Left renal pelvis (tissue), 4 donors: ENCODE measurements at regions not wholly inside any gene's neighbourhood (a gene's known extent, or its start where the extent isn't known, plus 50 kb on each side); places are given as distances from the start of the nearest gene placed in this dataset.
"Not testable (repeated sequence)": the region's sequence is repeated elsewhere in the genome, so short reads cannot be mapped to it uniquely, and the experiment has no call there.

Source experiments
- DNase-seq, 4 donors: peaks; one replicate each; pipeline ENCODE4 v3.0.0-alpha.2; 2013; ENCODE audit warnings: low read depth in 4 of 4, low spot score in 3 of 4

- DNase-seq = no peak
Measured at GRCh38 chr11:29263971-29264682, 752.7 kb downstream of the KCNA4 start.

GRCh38 chr11:29261831-29262230, 755.0 kb downstream of the KCNA4 start:
- no peak for DNase-seq

- no peak for DNase-seq
Measured at GRCh38 chr11:29260939-29261705, 755.7 kb downstream of the KCNA4 start.

GRCh38 chr11:29258411-29258810, 758.4 kb downstream of the KCNA4 start:
- DNase-seq = no peak

- DNase-seq = no peak
Measured at GRCh38 chr11:29256580-29256979, 760.2 kb downstream of the KCNA4 start.

- no peak for DNase-seq
Measured at GRCh38 chr11:29255401-29255800, 761.4 kb downstream of the KCNA4 start.

GRCh38 chr11:29251738-29252137, 765.1 kb downstream of the KCNA4 start:
- no peak for DNase-seq

GRCh38 chr11:29249713-29250112, 767.1 kb downstream of the KCNA4 start:
- no peak for DNase-seq

- DNase-seq = no peak
Measured at GRCh38 chr11:29244355-29244754, 772.5 kb downstream of the KCNA4 start.

GRCh38 chr11:29243616-29244015, 773.2 kb downstream of the KCNA4 start:
- no peak for DNase-seq

GRCh38 chr11:29231991-29232390, 784.8 kb downstream of the KCNA4 start:
- DNase-seq = no peak

- DNase-seq = no peak
Measured at GRCh38 chr11:29231586-29231985, 785.2 kb downstream of the KCNA4 start.

GRCh38 chr11:29227811-29228210, 789.0 kb downstream of the KCNA4 start:
- DNase-seq = no peak

GRCh38 chr11:29224739-29225384, 792.0 kb downstream of the KCNA4 start:
- DNase-seq = no peak

- not testable (repeated sequence) for DNase-seq
Measured at GRCh38 chr11:29219531-29219930, 797.3 kb downstream of the KCNA4 start.

GRCh38 chr11:29217901-29218300, 798.9 kb downstream of the KCNA4 start:
- no peak for DNase-seq

GRCh38 chr11:29214833-29215232, 802.0 kb downstream of the KCNA4 start:
- no peak for DNase-seq

GRCh38 chr11:29211202-29211601, 805.6 kb downstream of the KCNA4 start:
- no peak for DNase-seq

- DNase-seq = no peak
Measured at GRCh38 chr11:29210426-29210825, 806.4 kb downstream of the KCNA4 start.

- no peak for DNase-seq
Measured at GRCh38 chr11:29208117-29208516, 808.7 kb downstream of the KCNA4 start.

- DNase-seq = no peak
Measured at GRCh38 chr11:29200791-29201562, 815.9 kb downstream of the KCNA4 start.
